Type B pancreatic cell (in vitro differentiated cells): ENCODE measurements at regions not wholly inside any gene's neighbourhood (a gene's known extent, or its start where the extent isn't known, plus 50 kb on each side); places are given as distances from the start of the nearest gene placed in this dataset.

Source experiments
- DNase-seq: peaks from one replicate; pipeline ENCODE4 v3.0.0; 2021; ENCODE audit warnings: mixed read lengths; ENCODE audit not compliant: unreplicated experiment; ENCODE audit errors: extremely low spot score
- H3K27ac Mint-ChIP-seq: 2 replicates; pipeline ENCODE4 v1.8.0; 2021; ENCODE audit warnings: mild to moderate bottlenecking, mixed read lengths
- H3K27me3 Mint-ChIP-seq: 2 replicates; pipeline ENCODE4 v1.8.0; 2021; ENCODE audit warnings: mixed read lengths
- H3K36me3 Mint-ChIP-seq: 2 replicates; pipeline ENCODE4 v1.8.0; 2021; ENCODE audit warnings: mixed read lengths
- H3K4me1 Mint-ChIP-seq: one replicate; pipeline ENCODE4 v1.8.0; 2021; ENCODE audit warnings: mixed read lengths; ENCODE audit not compliant: unreplicated experiment
- H3K4me3 Mint-ChIP-seq: 2 replicates; pipeline ENCODE4 v1.8.0; 2021; ENCODE audit warnings: mild to moderate bottlenecking, mixed read lengths
- H3K9me3 Mint-ChIP-seq: 2 replicates; pipeline ENCODE4 v1.8.0; 2021; ENCODE audit warnings: mixed read lengths
- TF ChIP-seq, protein P1 (sequence below): fragments of 200-600 bp; sonication (generic); conservative IDR thresholded peaks from 2 replicates; pipeline ENCODE4 v1.5.0; 2021; ENCODE audit warnings: antibody characterized with exemption, mild to moderate bottlenecking

DNA sequence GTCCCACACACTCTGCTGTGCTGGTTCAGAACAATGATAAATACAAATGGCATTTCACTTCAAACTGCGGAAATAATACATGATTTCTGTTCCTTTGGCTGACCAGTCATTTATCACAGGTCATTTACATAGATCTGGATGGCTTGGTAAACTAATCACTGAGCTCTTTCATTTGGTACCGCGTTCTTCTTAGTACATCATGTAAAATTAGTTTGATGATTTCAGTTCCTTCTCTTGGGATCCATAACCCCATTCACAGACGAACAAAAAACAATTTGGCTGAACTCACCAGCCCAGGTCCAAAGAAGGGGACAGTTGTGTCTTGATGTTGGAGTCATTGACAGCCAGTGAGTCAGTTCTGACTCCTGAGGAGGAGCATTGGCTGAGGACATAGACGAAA is 689.8 kb downstream of the INHBA start:
- H3K4me3 Mint-ChIP-seq: no peak overlapping the region
- no peak for DNase-seq
- H3K4me1 Mint-ChIP-seq: no peaks in the 10 kb centered on the region
- TF ChIP-seq, protein P1, sequence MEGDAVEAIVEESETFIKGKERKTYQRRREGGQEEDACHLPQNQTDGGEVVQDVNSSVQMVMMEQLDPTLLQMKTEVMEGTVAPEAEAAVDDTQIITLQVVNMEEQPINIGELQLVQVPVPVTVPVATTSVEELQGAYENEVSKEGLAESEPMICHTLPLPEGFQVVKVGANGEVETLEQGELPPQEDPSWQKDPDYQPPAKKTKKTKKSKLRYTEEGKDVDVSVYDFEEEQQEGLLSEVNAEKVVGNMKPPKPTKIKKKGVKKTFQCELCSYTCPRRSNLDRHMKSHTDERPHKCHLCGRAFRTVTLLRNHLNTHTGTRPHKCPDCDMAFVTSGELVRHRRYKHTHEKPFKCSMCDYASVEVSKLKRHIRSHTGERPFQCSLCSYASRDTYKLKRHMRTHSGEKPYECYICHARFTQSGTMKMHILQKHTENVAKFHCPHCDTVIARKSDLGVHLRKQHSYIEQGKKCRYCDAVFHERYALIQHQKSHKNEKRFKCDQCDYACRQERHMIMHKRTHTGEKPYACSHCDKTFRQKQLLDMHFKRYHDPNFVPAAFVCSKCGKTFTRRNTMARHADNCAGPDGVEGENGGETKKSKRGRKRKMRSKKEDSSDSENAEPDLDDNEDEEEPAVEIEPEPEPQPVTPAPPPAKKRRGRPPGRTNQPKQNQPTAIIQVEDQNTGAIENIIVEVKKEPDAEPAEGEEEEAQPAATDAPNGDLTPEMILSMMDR: no peak
- no peaks in the 10 kb centered on the region for H3K9me3 Mint-ChIP-seq
- H3K27ac Mint-ChIP-seq: no peak overlapping the region
- H3K27me3 Mint-ChIP-seq: no peaks in the 10 kb centered on the region
- peaks cover 4% of the 10 kb centered on the region for H3K36me3 Mint-ChIP-seq

DNA sequence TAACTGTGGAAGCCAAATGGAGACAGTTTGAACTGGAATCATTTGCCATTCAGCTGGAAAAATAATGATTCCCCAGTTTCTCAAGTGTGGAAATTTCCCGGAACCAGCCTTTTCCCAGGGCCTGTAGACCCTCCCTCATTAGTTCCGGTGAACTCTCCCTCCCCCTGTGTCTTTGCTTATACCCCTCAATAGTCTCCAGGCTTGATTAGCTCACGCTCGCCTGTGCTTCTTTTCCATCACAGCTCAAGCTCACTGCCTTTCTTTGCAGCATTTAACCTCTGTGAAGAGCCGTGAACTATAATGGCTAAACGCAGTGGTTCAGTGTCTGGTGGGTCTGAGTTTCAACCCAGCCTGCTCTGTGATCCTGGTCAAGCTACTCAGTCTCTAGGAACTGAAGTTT is 690.8 kb downstream of the INHBA start:
- Mint-ChIP-seq H3K4me3 (no peak overlapping the region), H3K36me3 (peaks cover 4% of the 10 kb centered on the region), H3K9me3 (no peaks in the 10 kb centered on the region), H3K27me3 (no peaks in the 10 kb centered on the region), H3K4me1 (peaks cover 4% of the 10 kb centered on the region), H3K27ac (no peak overlapping the region)
- TF ChIP-seq, protein P1: no peak
- DNase-seq: no peak

- Mint-ChIP-seq H3K4me3 (no peak overlapping the region), H3K4me1 (peaks cover 8% of the 10 kb centered on the region), H3K9me3 (no peaks in the 10 kb centered on the region), H3K27ac (no peak overlapping the region), H3K36me3 (peaks cover 4% of the 10 kb centered on the region), H3K27me3 (no peaks in the 10 kb centered on the region)
- no peak for DNase-seq
- TF ChIP-seq, protein P1: no peak
These were observed 691.9 kb downstream of the INHBA start for GRCh38 chr7:41010967-41011366.

- Mint-ChIP-seq H3K27ac (no peak overlapping the region), H3K4me1 (peaks cover 8% of the 10 kb centered on the region), H3K4me3 (no peak overlapping the region), H3K9me3 (no peaks in the 10 kb centered on the region), H3K36me3 (peaks cover 4% of the 10 kb centered on the region), H3K27me3 (no peaks in the 10 kb centered on the region)
- no peak for DNase-seq
- TF ChIP-seq, protein P1: no peak
These were observed 692.5 kb downstream of the INHBA start for GRCh38 chr7:41010418-41010817.

GRCh38 chr7:41007811-41008210 is 695.1 kb downstream of the INHBA start:
- H3K36me3 Mint-ChIP-seq: peaks cover 4% of the 10 kb centered on the region
- no peak overlapping the region for H3K4me3 Mint-ChIP-seq
- DNase-seq: no peak
- H3K4me1 Mint-ChIP-seq: peaks cover 8% of the 10 kb centered on the region
- no peaks in the 10 kb centered on the region for H3K27me3 Mint-ChIP-seq
- TF ChIP-seq, protein P1: no peak
- H3K9me3 Mint-ChIP-seq: no peaks in the 10 kb centered on the region
- H3K27ac Mint-ChIP-seq: no peak overlapping the region

GRCh38 chr7:41007351-41007751 is 695.5 kb downstream of the INHBA start:
- TF ChIP-seq, protein P1: no peak
- Mint-ChIP-seq H3K27me3 (no peaks in the 10 kb centered on the region), H3K27ac (no peak overlapping the region), H3K36me3 (peaks cover 4% of the 10 kb centered on the region), H3K9me3 (no peaks in the 10 kb centered on the region), H3K4me1 (peaks cover 8% of the 10 kb centered on the region), H3K4me3 (no peak overlapping the region)
- DNase-seq: no peak
